Cardiac septum (tissue), 1 donor: ENCODE measurements at regions not wholly inside any gene's neighbourhood (a gene's known extent, or its start where the extent isn't known, plus 50 kb on each side); places are given as distances from the start of the nearest gene placed in this dataset.

ENCODE experiments used
- DNase-seq: peaks from one replicate; pipeline ENCODE4 v3.0.0-alpha.2; 2020; ENCODE audit warnings: low spot score
- intact Hi-C: fragments of 100-400 bp; cut with DNase I; formaldehyde crosslinking; loops from one replicate; pipeline ENCODE4 v1.14.0; 2022
- donor health status: DM: no; HTN: no; CAD: no.

DNA sequence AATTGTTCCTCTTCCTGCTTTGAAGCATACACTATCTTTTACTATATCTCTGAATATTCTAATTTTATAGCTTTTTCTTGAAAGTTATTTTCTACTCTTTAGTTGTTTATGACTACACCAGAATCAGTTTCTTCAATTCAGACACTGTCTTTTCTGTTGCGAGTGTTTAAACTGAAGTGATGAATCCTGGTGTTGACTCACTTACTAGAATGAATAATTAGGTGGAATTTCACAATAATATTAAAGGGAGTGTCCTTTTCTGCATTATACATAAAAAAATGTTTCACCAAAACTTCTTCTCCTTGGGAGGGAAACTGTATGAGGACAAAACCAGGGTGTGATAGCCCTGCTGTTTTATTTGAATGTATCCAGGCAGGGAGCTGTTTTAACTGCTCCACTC lies 1383.1 kb downstream of the C4orf33 start:
- DNase-seq = no peak
- intact Hi-C loops = no loop called here

DNA sequence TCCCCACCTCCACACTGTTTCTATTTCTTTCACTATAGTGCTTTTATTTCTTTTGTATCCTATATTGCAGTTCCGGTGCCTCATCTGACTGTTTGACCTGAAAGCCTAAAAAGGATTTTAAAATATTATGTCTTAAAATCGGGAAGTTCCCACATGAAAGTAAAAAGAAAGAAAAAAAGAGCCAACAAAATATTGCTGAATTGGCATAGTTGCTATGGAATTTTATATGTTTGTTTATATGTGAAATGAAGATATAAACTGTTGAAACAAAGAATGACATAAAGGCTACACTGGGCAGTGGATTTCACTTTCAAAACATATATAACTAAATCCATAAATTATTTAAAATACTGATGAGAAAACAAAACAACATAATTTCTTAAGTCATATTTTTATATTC lies 1383.7 kb downstream of the C4orf33 start:
- intact Hi-C loops = no loop called here
- no peak for DNase-seq

DNA sequence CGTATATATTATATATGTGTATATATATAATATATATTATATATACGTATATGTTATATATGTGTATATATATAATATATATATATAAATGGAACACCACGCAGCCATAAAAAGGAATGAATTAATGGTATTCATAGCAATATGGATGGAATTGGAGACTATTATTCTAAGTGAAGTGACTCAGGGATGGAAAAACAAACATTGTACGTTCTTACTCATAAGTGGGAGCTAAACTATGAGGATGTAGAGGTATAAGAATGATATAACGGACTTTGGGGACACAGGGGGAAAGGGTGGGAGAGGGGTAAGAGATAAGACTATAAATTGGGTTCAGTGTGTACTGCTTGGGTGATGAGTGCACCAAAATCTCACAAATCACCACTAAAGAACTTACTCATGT lies 1388.9 kb downstream of the C4orf33 start:
- intact Hi-C loops = no loop called here
- DNase-seq = no peak

DNA sequence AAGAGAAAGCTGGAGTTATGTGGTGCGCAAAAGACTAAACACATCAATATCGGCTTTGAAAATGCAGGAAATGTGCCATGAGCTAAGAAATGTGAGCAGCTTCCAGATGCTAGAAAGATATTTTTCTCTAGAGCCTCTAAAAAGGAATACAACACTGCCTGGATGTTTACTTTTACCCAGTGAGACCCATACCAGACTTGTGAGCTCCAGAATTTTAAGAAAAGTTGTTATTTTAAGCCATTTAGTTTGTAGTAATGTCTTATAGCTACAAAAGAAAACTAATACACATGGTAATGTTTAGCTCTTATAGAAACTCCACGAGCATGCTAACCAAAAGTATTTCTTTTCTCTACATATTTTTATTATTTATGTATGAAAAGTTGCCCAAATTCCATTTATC lies 1389.4 kb downstream of the C4orf33 start:
- intact Hi-C loops = no loop called here
- DNase-seq = no peak

DNA sequence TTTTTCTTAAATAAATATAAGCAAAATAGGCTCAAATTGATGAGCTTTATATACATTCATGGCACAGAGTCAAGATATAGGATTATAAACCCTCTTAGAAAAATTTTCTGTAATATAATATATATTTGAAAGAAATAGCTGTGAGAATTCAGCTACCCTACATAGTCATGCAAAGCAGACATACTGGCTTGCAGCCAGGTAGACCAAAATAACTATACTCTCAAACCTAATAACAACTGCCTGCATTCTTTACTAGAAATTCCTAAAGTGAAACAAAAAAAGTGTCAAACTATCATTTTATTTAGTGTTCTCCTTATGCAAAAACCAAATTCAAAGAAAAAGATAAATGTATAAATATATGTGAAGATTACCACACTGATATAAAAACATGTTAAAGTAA lies 1390.2 kb downstream of the C4orf33 start:
- no peak for DNase-seq
- intact Hi-C loops = no loop called here

DNA sequence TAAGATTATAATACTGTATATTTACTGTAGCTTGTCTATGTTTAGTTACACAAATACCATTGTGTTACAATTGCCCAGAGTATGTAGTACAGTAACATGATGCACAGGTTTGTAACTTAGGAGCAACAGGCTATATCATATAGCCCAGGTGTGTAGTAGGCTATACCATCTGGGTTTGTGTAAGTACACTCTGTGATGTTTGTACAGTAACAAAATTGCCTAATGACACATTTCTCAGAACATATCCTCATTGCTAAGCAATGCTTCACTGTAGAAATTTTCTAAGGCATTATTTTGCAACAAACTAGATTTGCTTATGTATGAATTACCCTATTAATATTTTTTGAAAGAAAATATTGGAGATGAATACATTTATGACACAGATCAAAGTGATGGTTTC lies 1390.9 kb downstream of the C4orf33 start:
- DNase-seq = no peak
- intact Hi-C loops = no loop called here

DNA sequence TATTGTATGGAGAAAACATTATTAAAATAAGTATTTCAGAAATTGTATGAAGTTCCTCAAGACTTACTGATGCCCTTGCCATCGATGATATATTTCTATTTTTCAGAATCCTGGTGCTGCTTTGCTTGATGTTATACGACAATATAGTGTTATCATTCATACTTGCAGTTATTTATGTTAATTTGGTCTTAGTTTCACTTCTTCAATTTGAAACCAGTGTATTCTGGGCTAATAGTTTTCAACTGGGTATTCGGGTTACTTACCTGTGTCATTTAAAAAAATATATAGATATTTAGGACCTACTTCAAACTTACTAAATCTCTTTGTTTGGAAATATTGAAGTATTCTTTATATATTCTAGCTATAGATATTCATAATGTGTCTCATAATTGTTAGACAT lies 1414.7 kb downstream of the C4orf33 start:
- intact Hi-C loops = no loop called here
- no peak for DNase-seq

DNA sequence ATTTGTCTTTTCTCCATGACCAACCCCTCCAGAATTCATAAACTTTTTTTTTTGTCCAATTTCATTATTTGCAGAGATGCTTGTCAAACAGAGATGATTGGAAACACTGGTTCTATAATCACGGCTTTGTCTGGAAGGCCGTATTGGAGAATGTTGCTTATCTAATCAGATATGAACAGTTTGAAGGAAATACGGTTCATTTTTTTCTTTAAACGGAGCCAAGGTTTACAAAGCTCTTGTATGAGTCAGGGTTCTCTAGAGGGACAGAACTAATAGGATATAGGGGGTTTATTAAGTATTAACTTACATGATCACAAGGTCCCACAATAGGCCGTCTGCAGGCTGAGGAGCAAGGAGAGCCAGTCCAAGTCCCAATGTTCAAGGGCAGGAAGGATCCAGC lies 1415.8 kb downstream of the C4orf33 start:
- DNase-seq = no peak
- intact Hi-C loops = no loop called here

DNA sequence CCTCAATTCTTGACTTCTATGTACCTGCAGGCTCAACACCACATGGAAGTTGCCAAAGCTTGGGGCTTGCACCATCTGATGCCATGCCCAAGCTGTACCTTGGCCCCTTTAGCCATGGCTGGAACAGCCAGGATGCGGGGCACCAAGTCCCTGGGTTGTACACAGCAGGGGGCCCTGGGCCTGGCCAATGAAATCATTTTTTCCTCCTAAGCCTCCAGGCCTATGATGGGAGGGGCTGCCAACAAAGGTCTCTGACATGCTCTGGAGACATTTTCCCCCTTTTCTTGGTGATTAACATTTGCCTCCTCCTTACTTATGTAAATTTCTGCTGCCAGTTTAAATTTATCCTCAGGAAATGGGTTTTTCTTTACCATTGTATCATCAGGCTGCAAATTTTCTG lies 1428.1 kb downstream of the C4orf33 start:
- intact Hi-C loops = no loop called here
- no peak for DNase-seq

DNA sequence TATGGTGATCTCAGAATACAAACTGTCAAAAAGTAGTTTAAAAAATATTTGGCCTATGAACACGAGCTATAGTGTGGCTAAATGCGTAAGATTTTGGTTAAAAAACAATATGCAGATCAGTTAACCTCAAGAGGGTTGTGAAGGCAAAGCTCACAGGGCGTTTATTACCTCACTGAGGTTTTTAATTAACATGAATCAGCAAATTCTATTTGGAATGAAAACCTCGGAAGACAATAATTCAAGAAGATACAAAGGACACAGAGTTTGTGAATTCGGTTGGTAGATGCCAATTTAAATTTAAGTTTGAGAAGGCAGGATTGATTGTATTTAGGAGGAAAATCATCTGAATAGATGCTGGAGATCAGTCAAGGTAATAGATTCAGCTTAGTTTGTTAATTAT lies 1434.6 kb downstream of the C4orf33 start:
- intact Hi-C loops = no loop called here
- DNase-seq = no peak

DNA sequence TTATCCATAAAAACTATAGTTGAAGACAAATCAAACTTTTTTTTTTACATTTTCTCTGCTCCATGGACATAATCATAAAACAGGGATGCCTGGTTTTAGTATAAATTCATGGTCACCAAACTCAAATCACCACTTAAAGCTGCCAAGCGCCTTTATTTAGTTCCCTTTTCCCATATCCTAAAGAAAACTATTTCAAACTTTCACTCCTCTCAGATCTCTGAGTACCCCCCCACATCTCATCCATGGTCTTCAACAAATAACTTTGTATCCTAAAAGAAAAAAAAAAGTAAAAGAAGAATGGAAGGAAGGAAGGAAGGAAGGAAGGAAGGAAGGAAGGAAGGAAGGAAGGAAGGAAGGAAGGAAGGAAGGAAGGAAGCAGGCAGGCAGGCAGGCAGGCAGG lies 1438.7 kb downstream of the C4orf33 start:
- DNase-seq = no peak
- intact Hi-C loops = no loop called here

DNA sequence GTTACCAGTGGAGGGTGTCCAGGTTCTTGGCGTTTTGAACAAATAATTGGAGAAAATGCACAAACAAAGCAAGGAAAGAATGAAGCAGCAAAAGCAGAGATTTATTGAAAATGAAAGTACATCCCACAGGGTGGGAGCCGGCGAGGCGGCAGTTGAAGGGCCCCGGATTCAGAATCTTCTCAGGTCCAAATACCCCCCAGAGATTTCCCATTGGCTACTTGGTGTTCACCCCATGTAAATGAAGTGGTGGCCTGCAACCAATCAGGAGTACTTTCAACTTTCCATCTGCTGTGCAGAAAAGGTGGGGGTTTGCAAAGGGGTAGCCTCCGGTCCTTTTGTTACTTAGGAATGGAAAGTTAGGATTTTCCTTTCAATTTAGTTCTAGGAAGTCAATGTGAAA lies 1447.0 kb downstream of the C4orf33 start:
- intact Hi-C loops = no loop called here
- no peak for DNase-seq

DNA sequence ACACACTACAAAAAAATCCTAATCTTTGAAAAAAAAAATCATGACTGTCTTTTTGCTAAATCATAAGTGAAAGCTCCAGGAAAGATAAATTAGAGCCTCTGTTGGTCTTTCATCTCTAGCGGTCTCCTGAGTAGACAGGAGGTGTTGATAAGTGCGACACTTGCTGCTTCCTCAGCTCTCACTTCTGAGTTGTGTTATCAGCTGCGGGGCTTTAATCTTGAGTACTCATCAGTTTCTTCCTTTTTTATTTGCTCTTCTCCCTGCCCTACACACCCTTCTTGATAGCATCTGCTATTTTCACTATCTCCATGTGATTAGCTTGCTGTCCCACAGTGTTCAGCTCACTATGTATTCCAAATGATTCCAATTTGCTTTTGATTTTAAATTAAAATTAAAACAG lies 1449.2 kb downstream of the C4orf33 start:
- no peak for DNase-seq
- intact Hi-C loops = no loop called here

DNA sequence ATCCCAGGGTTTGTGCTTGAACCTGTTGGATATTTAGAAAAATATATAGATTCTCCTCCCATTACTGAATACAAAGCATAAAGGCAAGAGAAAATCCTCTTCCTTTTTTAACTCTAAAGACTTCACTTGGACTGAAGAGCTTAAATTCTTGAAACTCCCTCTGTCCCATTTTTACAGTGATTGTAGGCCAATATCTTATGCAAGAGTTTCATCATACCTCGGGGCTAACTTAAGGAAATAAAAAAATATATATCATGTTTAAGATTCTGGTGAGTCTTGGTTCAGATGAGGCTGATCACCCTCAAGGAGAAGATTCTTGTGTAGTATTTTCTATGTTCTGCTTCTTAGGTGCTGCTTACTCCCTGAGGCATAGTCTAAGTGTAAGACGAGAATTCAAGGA lies 1449.6 kb downstream of the C4orf33 start:
- intact Hi-C loops = no loop called here

DNA sequence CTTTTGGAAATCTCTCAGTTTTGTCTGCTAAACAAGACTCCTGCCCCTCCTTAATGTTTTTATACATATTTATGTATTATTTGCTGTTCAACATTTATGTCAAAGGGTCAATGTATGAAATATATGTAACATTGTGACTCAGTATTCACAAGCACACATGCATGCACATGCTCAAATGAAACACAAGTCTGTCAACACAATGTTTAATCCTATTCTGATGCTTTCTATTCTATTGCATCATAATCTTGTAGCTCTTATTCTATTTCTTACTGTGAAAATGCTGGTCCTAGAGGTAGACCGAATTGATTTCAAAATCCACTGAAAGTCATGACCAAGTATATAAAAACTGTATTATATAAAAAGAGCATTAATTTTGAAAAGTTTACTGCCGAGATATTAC lies 1463.3 kb downstream of the C4orf33 start:
- intact Hi-C loops = no loop called here

More for the DNA sequence above, 1449.6 kb downstream of the C4orf33 start:
- DNase-seq = no peak

DNA sequence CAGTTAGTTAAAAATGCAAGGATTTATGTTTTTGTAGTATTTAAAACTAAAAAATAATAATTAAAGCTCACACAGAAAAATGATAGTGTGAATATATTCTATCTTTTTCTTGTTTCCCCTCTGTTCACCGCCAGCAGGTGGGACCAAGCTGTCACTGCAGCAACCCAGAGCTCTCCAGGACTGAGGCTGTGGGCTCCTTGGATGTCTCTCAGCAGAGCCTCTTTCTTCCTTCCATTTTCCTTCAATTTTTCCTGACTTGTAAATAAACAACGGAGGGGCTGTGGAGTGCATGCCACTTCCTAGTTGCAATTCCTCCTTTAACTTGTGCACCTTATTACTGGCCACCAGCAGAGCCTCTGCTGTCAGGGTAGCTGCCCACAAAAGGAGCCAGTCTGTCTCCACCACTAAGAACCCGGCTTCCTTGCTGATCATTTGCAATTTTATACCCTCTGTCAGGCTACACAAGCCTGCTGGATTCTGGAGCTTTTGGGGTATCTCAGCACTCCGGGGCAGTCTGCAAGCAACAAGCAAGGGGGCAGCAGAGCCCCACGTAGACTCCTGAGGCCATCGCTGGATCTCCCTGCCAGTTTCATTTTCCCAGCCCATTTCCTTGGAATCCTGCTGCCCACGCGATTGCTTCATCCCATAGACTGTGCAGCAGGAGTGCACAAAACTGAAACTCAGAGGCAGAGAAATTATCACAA lies 1467.4 kb downstream of the C4orf33 start:
- no peak for DNase-seq
- intact Hi-C loops = no loop called here

More for the DNA sequence above, 1463.3 kb downstream of the C4orf33 start:
- DNase-seq = no peak

DNA sequence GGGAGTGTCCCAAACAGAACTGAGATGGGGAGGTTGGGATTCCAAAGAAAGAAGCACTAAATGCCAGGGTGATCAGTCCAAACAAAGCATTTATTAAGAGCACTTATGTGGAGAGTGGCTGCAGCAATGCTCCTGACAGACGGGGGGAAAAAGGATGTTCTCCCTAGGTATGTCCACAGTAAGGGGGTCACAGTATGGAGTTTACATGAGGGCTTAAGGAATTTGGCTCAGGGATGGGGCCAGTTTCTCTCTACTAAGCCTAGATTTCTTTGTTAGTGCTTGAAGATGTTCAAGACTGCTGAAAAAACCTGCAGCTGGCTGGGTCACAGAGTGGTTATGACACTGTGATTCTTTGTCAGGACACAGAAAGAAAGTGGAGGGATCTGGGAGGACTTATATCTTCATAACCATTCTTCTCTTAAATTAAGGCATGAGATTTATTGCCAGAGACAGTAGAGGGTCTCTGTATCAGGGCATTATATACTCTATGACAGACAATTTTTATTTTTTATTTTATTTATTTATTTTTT lies 1468.0 kb downstream of the C4orf33 start:
- intact Hi-C loops = no loop called here
- no peak for DNase-seq

DNA sequence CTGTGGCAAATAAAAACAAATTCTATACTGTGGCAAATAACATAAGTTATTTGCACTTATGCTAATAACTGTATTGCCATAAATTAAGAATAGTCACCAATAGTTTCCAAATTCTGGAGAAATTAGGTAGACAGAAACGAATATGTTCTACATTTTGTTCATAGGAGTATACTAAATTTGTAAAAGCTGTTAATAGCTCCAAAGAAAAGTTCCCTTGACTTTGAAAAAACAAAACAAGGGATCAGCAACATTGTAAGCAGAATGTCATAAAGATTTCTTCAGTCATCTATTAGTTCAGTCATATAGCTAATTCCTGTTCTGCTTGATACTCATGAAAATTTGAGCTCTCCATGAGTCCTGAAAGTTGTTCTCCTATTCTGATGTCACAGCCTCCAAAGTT lies 1472.8 kb downstream of the C4orf33 start:
- intact Hi-C loops = no loop called here
- no peak for DNase-seq

DNA sequence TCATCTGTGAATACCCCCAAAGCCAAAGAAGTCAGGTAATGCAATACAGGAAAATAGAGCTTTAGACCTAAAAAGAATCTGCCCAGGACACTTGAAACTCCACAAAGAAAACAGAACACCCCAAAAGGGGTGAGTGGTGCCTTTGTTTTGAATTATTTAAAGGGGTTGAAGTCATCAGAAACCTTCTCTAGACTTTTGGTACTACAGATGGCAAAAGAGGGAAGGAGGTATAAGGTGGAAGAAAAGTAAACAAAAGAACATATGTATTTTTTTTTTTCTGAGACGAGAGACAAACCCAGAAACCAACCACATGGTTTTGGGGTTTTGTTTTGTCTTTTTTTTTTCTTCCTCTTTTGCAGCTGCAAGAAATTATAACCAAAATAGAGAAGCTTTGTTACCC lies 1477.8 kb downstream of the C4orf33 start:
- DNase-seq = no peak
- intact Hi-C loops = no loop called here

DNA sequence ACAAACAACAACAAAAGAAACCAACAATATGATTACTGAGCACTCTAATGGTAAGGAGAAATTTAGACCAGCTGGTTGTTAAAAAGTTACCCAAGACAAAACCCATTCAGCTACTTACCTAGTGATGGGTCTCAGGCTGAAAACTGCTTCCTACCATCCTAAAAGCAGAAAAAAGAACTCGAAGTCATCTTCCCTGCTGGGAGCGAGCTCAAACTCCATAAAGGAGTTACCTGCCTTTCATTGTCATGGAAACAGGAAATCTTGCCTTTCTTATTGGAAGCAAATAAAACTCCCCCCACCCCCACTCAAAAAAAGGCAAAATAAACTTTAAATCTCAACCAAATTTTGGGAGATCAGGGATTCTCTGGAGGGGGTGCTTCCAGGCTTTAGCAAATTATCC lies 1478.3 kb downstream of the C4orf33 start:
- intact Hi-C loops = no loop called here
- no peak for DNase-seq

DNA sequence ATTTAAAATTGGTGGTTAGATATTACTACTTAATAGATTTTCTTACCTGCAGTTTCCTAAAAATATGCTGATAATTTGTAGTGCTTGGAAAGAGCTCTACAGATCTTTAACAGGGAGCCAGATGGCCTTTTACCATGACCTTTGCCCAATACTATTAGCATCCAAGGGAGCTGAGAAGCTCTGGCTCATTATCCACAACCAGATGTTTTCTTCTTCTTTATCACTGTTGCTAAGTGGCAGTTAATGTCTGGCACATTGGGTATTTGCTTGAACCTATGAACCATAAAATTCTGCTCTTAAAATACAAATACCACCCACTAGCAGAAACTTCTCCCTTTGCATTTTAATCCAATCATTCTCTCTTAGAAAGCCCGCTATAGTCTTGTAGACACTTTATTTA lies 1480.3 kb downstream of the C4orf33 start:
- intact Hi-C loops = no loop called here
- DNase-seq = no peak

DNA sequence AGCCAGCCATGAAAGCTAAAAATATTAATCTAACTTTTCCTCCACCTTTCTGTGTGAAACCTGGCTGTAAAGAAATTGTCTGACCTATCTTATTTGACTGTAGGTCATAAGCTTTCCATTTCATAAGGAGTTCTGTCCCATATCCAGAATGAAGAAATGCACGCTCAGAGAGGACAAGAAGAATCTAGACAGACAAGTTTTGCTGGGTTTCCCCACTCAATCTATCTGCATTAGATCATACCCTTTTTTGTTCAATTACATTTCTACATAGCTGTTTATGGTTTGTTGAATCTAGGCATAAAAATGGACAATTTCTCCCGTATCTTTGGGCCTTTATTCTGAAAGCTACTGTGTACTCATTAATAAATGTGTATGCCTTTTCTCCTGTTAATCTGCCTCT lies 1495.1 kb downstream of the C4orf33 start:
- intact Hi-C loops = no loop called here
- no peak for DNase-seq
